Activated CD4-positive, alpha-beta T cell treated with anti-CD3 and anti-CD28 coated beads for 24 hours (primary cell): ENCODE measurements at regions not wholly inside any gene's neighbourhood (a gene's known extent, or its start where the extent isn't known, plus 50 kb on each side); places are given as distances from the start of the nearest gene placed in this dataset.
A peak's percentile ranks its signal among the peaks of the same experiment; 100 is the strongest.
"Not testable (repeated sequence)": the region's sequence is repeated elsewhere in the genome, so short reads cannot be mapped to it uniquely, and the experiment has no call there.

ENCODE experiments used
- DNase-seq, 2 donors: peaks; one replicate each; pipeline ENCODE4 v3.0.0-alpha.2; 2020; ENCODE audit warnings: low read depth in 2 of 2

DNA sequence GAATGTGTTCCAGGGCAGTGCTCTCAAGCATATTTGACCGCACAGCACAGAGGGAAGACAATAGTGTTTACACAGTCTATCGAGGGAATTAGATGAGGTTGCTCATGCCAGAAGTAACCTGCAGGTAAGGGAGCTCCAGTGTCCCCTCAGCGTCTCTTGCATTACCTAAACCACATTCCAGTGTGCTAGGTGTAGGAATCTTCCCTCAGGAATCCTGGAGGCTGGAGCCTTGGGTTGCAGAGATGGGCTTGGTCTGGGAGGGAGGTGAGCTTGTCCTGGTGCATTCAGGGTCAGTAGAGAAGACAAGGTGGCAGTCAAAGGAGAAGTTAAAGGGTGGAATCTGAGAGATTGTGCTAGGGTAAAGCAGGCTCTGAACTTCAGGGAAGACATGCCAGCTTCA, 56.3 kb downstream of the SOX14 start:
- no peak for DNase-seq

DNA sequence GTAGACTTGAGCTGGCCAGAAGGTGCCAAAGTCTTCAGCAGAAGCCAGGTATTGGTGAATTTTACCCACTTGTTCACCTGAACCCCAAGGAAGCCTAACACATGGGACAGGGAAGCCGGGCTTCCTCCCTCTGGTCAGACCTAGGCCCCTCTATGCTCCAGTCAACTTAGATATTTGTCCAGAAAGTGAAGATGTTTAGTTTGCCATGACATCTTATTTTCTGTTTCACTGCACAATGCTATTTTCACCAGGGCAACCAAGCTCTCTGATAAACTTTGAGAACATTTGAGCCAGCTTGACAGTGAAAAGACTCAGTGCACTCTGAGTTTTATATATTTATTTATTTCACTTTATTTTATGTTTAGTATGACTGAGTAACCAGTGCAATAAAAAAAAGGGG, 71.0 kb downstream of the SOX14 start:
- DNase-seq, result no peak

DNA sequence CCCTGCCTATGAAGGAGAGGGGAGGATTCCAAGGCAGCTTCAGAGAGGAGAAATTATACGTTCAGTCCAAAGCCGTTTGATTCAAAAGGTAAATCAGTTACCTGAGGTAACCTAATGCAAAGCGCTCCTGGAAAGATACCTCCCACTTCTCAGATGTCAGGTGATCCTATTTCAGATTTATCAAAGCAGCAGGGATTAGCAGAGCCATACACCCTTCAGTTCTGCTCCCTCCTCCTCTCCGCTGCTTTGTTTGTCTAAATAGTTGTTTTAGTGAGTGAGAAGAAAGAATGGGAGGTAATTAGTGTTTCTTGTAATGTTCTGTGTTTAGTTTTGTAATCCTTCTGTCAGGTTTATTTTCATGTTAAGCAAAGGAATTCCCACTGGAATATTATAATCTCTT, 81.1 kb downstream of the SOX14 start:
- no peak for DNase-seq

DNA sequence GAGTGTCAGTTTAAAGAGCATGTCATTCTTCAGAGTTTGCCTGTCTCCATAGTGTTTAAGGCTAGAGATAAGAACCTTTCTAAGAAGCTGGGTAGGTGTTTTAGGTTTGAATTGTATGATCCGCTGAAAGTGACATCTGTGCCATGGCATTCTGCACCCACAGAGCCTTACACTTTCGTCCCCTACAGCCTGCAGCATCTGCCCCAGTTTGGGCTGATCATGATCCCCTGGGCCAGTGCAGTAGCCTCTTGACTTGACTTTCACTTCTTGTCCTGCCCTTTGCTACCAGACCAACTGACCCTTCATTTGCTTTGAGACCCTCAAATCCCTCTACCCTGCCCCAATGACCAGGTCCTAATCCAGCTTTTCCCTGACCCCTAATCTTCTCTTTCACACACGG, 81.6 kb downstream of the SOX14 start:
- no peak for DNase-seq

DNA sequence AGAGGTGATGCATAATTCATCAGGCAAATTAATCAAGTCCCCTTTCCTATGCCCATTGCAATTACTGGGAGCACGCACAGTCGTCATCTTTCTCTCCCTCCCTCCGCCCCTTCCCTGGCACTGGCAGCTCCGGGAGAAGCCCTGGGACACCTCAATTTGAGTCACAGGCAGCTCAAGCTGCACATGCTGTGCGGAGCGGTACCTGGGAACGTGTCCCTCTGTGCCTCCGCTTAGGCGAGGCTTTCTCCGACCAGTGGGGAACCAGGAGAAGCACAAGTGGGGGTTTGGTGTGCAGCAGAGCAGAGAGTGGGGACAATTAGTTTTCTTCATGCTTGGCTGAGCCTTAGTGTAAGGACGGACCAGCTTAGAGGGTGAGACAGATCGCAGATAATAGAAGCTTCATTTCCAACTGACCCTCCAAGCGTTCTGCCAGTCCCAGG, 88.3 kb downstream of the SOX14 start:
- no peak for DNase-seq

DNA sequence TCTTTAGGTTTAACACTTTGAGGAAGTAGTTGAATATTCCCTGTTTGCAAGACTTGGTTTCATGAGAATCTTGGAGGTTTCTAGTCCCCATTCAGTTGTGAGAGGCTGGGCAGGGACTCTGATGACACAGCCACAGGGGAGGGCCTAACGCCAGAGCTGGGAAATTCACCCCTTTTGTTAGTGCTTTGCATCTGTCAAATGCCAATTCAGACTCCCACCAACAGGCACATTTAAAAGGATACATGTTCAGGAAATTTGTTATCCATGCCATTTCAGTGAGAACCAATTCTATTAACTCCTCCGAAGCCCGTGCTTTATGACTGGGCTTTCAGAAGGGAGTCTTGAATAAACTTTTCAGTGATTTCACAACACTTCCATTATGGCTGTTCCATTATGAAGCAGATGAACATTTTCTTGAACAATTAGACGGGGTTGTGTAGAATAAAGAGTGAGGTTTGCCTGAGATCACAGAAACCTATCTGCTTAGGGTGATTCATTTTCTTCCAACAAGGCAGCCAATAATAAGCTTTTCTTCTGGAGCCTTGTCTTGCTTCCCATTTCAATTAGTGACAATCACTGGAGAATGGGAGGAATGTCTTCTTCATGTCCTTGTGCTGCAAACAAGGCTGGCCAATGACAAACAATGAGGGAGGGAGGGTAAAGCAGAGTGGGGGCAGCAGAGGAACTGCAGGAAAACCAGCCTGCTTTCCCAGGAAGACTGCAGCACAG, 90.6 kb downstream of the SOX14 start:
- no peak for DNase-seq

DNA sequence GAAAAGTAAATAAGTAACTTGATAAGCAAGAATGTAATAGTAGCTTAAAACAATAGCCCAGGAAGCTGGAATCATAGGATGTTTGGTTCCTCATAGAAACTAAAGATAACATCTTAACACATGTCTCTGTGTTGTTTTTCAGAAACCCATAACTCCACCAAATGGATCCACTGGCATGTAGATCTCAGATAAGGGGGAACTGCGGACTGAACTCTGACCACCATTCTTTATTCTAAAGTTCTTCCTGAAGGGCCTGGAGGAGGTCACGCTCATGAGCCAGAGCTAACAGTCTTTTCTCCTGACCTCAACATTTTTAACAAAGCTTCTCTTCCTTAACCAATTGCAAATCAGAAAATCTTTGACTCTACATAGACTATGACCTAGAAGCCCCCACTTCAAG, 101.9 kb downstream of the SOX14 start:
- DNase-seq, result no peak

DNA sequence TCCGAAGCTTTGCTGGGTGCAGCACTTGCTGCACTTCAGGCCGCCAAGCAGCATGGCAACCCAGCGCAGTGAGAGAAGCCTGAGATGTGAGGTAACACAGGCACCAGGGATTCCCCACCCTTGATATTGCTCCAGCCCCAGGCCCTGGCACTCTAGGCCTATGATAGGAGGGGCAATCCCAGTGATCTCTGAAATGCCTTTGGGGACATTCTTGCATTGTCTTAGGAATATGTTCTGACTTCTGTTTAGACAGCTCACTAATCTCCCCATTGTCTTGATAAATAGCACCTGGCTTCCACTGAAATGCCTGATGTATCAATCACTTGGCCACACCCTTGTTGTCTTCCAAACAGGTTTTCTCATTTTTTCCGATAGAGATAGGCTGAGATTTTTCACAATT, 102.8 kb downstream of the SOX14 start:
- DNase-seq, result no peak

DNA sequence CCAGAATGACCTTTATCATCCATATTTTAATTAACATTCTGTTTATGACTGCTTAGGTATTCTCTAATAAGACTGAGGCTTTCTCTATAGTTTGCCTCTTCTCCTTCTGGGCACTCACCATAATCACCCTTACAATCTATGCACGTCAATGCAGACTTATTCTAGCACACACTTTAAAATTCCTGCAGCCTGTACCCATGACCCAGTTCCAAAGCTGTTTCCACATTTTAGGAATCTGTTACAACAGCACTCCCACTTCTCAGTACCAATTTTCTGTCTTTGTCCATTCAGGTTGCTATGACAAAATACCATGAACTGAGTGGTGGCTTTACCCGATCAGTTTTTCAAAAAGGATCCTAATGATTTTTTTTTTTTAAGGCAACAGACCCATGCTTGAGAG, 103.5 kb downstream of the SOX14 start:
- no peak for DNase-seq

DNA sequence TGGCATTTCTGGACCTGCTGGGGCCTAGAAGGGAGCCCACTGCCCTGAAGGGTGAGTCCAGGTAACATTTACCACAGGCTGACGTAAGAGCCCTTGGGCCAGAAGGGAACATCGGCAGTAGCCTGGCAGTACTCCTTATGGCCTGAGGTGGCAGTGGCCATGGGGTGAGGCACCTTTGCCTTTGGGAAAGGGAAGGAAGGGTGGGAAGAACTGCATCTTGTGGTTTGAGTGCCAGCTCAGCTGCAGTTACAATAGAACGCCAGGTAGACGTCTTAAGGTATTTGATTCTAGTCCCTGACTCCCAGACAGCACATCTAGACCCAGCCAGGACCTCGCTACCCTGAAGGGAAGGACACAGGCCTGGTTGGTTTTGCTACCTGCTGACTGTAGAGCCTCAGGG, 104.9 kb downstream of the SOX14 start:
- DNase-seq, result no peak

DNA sequence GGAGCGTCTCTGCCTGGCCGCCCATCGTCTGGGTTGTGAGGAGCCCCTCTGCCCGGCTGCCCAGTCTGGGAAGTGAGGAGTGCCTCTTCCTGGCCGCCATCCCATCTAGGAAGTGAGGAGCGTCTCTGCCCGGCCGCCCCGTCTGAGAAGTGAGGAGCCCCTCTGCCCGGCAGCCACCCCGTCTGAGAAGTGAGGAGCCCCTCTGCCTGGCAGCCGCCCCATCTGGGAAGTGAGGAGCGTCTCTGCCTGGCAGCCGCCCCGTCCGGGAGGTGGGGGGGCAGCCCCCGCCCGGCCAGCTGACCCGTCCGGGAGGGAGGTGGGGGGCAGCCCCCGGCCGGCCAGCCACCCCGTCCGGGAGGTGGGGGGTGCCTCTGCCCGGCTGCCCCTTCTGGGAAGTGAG, 108.5 kb downstream of the SOX14 start:
- DNase-seq, result not testable (repeated sequence)

DNA sequence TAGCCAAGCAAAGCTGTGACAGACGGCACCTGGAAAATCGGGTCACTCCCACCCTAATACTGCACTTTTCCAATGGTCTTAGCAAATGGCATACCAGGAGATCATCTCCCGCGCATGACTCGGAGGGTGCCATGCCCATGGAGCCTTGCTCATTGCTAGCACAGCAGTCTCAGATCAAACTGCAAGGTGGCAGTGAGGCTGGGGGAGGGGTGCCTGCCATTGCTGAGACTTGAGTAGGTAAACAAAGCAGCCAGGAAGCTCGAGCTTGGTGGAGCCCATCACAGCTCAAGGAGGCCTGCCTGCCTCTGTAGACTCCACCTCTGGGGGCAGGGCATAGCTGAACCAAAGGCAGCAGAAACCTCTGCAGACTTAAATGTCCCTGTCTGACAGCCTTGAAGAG, 113.1 kb upstream of the CLDN18 start:
- not testable (repeated sequence) for DNase-seq

DNA sequence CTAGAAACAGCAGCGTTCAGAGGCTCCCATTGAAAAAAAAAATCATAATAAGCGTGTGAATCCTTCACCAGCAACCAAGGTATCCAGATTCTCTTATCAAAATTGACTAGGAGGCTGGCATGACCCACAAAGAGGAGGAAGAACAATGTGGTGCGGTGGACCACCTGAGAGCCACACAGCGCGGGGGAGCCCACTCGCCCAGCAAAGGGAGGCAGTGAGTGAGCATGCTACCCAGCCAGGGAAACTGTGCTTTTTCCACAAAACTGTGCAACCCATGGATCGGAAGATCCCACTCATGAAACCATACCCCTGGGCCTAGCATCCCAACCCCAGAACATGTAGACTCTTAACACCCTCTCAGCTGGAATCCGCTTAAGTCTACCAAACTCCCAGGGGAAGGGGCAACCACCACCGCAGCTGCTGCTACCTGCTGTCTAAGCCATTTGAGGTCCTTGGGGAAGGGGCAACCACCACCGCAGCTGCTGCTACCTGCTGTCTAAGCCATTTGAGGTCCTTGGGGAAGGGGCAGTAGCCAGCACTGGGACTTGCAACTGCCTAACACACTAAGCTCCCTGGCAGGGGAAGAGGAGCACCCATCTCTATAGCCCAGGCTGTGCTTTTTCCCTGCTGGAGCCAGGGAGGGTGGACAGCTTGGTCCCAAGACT, 102.8 kb upstream of the CLDN18 start:
- no peak for DNase-seq

DNA sequence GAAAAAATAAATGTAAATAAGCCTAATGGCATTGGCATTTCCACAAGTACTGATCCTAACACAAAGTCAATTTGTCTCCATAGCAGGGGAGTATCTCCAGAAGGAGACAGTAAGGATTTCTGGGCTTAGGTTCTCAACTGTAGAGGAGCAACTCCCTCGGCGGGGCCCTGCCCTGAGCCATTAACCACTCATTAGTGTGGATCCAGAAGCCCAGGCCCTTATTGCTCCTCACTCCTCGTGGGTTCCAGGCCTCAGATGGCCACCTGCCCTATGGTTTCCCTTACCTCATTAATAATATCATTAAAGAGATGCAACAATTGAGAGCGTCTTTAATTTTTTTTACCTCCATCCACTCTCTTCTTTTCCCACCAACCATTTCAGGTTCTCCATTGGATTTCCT, 85.3 kb upstream of the CLDN18 start:
- no peak for DNase-seq

DNA sequence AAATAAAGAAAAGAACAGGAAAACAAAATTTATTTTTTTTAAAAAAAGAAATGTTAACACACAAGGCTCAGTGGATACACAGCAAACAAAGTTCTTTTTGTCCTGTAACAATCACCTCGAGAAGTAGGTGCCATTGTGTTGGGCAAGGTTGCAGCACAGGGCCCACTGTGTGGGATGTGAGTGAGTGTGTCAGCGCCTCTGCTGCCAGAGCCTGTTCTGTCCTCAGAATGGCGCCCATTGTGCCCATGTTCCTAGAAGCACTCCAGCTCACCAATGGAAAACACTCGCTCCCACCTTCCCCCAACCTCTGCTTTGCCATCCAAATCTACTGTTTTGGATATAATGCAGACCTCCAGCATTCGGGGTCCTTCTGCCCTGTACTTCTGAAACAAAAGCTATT, 84.9 kb upstream of the CLDN18 start:
- DNase-seq, result no peak

DNA sequence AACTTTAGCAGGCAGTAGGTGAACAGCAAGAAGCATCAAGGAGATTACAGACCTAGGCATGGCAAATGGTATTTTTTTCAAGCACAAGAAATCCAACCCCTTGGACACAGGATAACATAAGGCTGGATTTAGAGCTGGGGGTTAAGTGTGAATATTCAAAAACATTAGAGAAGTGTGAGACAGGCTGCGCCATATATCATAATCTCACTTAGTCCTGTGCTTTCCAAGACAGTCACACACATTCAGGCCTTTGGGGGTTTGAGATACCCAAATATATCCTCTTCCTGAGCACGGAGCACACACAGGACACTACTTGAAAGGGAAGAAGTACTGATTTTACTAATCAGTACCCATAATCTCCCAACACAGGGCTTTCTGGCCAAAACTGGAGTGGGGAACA, 83.0 kb upstream of the CLDN18 start:
- DNase-seq, result no peak

DNA sequence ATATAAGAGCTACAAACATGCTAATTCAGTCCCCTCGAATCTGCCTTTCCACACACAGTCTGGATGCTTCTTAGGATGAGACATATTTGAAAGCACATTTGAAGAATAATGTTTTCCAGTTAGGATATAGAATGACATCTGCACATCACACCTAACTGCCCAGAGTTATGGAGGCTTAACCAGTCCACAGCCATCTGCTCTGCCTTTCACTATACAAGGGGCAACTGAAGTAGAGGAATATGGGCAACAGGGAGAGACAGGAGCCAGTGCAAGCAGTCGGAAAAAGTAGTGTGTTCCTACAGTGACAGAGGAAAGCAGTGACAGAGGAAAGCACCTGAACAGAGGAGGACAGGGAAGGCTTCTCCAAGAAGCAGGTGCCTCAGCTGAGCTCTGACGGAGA, 79.0 kb upstream of the CLDN18 start:
- no peak for DNase-seq

DNA sequence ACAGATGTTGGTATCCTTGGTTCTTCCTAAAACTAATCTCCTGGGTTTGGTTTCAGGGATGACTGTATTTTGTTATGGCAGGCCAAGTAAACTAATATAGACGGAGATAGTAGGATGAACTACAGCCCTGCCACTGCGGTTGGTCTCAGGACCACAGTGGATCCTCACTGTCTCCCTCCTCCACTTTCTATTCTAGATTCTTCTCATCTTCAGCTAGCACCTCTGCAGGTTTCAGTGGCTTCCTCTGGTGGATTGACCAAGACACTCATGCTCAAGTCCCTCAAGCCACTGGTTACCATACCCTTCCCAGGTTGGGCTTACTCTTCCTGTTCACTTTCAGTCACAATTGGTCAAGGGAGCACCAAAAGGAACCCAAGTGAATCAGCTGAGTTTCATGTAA, 71.1 kb upstream of the CLDN18 start:
- DNase-seq, result no peak

DNA sequence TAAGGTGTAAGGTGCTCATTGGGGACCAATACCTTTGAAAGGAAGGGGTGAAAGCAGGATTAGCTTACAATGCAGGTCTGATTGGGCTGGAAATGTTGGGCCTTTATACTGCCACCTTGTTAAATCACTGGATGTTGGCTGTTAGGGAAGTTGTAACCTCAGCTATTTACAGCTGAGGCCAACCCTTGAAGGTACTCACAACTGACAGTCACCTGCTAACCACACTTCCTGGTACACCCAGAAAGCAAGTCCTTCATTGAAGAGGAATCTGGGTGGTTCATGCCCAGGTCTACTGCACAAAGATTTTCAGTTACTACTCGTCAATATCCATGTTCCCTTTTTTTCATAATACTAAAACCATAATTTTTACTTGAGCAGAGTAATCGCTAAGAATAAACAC, 65.4 kb upstream of the CLDN18 start:
- DNase-seq, result no peak

DNA sequence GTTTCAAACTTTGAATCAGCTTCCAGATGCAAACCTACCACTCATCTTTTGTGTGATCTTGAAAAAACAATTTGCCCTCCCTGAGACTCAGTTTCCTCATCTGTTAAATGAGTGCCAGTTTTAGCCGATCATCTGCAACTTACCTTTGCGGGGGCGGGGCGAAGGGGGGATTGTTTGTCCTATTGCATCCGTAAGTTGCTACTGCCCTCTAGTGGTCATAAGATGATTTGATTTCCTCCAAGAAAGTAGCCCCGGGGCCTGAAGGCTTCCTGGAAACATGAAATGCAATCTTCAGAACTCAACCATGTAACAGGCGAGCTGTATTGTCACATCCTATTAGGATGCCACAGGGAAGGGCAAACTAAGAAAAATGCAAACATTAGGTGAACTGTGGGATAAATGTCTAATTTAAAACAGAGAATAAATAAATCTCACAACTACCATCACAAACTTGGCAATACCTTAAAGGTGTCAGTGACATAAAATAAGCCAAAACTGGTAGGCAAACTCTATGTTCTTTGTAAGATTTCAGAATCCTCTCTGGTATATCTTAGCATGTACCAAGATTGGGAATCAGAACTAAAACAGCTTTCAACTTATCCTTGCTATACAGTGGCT, 63.5 kb upstream of the CLDN18 start:
- peak; percentile 21 to 30 for DNase-seq

DNA sequence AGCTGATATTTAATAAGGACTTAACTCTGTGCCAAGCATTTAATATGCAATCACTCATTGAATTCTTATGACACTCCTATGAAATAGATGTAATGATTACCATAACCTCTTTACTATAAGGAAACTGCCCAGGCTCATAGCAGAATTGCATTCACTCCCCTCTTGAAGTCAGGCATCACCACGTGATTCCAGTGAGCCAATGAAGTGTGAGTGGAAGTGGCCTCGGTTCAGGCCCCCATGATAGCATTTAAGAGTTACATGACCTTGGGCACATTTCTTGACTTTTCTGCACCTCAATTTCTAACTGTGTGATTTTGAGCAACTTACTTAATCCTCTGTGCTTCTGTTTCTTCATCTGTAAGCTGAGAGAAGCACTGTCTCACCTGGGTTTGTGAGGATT, 62.8 kb upstream of the CLDN18 start:
- no peak for DNase-seq

DNA sequence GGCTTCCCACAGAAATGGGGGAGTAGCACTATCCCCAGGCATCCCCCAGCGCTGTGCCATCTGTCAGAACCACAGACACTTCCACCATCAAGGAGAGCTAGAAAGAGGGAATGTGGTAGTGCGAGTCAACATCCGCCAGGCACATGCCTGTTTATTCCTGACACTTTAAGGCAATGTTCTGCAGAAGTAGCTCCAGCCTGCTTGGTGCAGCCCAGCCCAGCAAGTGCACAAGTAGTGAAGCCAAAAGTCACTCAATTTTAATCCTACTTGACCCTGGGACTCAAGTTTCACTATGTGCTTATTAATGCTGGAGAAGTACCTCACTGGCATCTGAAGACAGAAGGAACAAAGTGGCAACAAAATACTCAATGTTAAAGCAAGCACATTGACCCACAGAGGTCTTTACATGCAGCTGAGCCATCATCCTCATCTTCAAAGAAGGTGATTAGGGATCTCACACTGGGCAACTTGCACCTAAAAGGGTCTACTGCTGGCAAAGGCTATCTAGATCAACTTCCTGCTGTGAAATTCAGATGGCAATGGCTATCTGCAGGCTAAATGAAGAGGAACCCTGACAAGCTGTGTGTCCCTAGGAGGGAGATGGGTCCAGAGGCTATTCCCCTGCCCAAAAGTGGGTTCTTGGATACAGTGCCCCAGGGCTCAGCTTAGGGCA, 61.4 kb upstream of the CLDN18 start:
- no peak for DNase-seq

DNA sequence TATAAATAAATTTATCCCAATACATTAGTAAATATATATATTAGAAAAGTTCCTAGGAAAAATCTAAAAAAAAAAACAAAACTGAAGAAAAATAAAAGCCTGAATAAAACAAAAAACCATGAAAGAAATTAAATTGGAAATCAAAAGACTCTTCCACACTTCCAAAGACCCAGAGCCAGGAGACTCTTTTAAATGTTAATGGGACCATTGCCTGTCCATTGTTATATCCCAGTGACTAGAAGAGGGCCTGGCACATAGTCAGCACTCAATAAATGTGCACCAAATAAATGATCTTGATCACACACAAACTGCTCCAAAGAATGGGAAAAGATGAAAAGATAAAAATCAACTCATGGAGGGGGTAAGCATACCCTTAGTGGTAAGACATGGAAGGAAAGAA, 51.3 kb upstream of the CLDN18 start:
- DNase-seq, result no peak
